Neuronal stem cell (in vitro differentiated cells): ENCODE measurements at regions not wholly inside any gene's neighbourhood (a gene's known extent, or its start where the extent isn't known, plus 50 kb on each side); places are given as distances from the start of the nearest gene placed in this dataset.

Source experiments
- DNase-seq: peaks from one replicate; pipeline ENCODE4 v3.0.0-alpha.2; 2013; ENCODE audit warnings: low spot score
- H2AFZ ChIP-seq: one replicate; pipeline ENCODE4 v1.6.1; 2013; ENCODE audit warnings: mild to moderate bottlenecking, low read length, inconsistent platforms
- H2AK5ac ChIP-seq: 2 replicates; pipeline ENCODE4 v1.6.1; 2013; ENCODE audit warnings: low read depth, mild to moderate bottlenecking, inconsistent platforms, low read length, moderate library complexity, mixed read lengths
- H2BK120ac ChIP-seq: 2 replicates; pipeline ENCODE4 v1.6.1; 2013; ENCODE audit warnings: low read depth, mild to moderate bottlenecking, inconsistent platforms, low read length, moderate library complexity, mixed read lengths
- H2BK12ac ChIP-seq: one replicate; pipeline ENCODE4 v1.6.1; 2013; ENCODE audit warnings: low read length, inconsistent platforms
- H2BK15ac ChIP-seq: 2 replicates; pipeline ENCODE4 v1.6.1; 2013; ENCODE audit warnings: mild to moderate bottlenecking, low read length, inconsistent platforms, mixed read lengths
- H2BK5ac ChIP-seq: one replicate; pipeline ENCODE4 v1.6.1; 2013; ENCODE audit warnings: inconsistent platforms, mild to moderate bottlenecking, low read length, moderate library complexity
- H3K14ac ChIP-seq: one replicate; pipeline ENCODE4 v1.6.1; 2013; ENCODE audit warnings: low read length, inconsistent platforms
- H3K18ac ChIP-seq: 2 replicates; pipeline ENCODE4 v1.6.1; 2013; ENCODE audit warnings: low read length, inconsistent platforms
- H3K23ac ChIP-seq: 2 replicates; pipeline ENCODE4 v1.6.1; 2013; ENCODE audit warnings: low read depth, mild to moderate bottlenecking, mixed read lengths, low read length, inconsistent platforms; ENCODE audit not compliant: poor library complexity
- H3K27ac ChIP-seq: replicated peaks from 3 replicates; pipeline ENCODE4 v1.5.1; 2013; ENCODE audit warnings: low read length, inconsistent platforms
- H3K27me3 ChIP-seq, 3 experiments: 2 replicates each; pipeline ENCODE4 v1.6.1; 2013; ENCODE audit warnings: low read length in 3 of 3, mild to moderate bottlenecking in 2 of 3, inconsistent platforms in 1 of 3, low read depth in 1 of 3, mixed read lengths in 1 of 3, moderate library complexity in 1 of 3; ENCODE audit not compliant: control insufficient read depth in 3 of 3, insufficient read depth in 3 of 3
- H3K36me3 ChIP-seq, 2 donors: replicated peaks in 1 of 2; 2 replicates each; pipeline ENCODE4 v1.6.1; 2013; ENCODE audit warnings: low read length in 2 of 2; ENCODE audit not compliant: control insufficient read depth in 2 of 2, insufficient read depth in 2 of 2
- H3K4ac ChIP-seq: 2 replicates; pipeline ENCODE4 v1.6.1; 2013; ENCODE audit warnings: inconsistent platforms, mild to moderate bottlenecking, low read length, moderate library complexity
- H3K4me1 ChIP-seq, 2 donors: 1 replicate in 1 of 2; 2 replicates in 1 of 2; pipeline ENCODE4 v1.6.1; 2013; ENCODE audit warnings: low read length in 2 of 2, low read depth in 1 of 2; ENCODE audit not compliant: control insufficient read depth in 2 of 2, insufficient read depth in 1 of 2
- H3K4me2 ChIP-seq: one replicate; pipeline ENCODE4 v1.6.1; 2013; ENCODE audit warnings: mild to moderate bottlenecking, low read length, inconsistent platforms; ENCODE audit not compliant: insufficient read depth, poor library complexity, severe bottlenecking
- H3K4me3 ChIP-seq, 2 donors: 2 replicates each; pipeline ENCODE4 v1.5.1; 2013; ENCODE audit warnings: low read length in 2 of 2, mild to moderate bottlenecking in 2 of 2, inconsistent platforms in 1 of 2, moderate library complexity in 1 of 2
- H3K79me1 ChIP-seq: one replicate; pipeline ENCODE4 v1.6.1; 2013; ENCODE audit warnings: low read depth, mild to moderate bottlenecking, inconsistent platforms, low read length, moderate library complexity
- H3K9ac ChIP-seq: one replicate; pipeline ENCODE4 v1.6.1; 2013; ENCODE audit warnings: mild to moderate bottlenecking, low read depth, low read length, inconsistent platforms; ENCODE audit not compliant: poor library complexity
- H3K9me3 ChIP-seq, 2 donors: replicated peaks in 1 of 2; 2 replicates each; pipeline versions ENCODE3 to v1.6.1; 2013; ENCODE audit warnings: low read length in 2 of 2, mild to moderate bottlenecking in 2 of 2, inconsistent platforms in 1 of 2, low read depth in 1 of 2, mixed read lengths in 1 of 2, moderate library complexity in 1 of 2; ENCODE audit not compliant: control insufficient read depth in 2 of 2, insufficient read depth in 1 of 2
- H4K8ac ChIP-seq: one replicate; pipeline ENCODE4 v1.6.1; 2013; ENCODE audit warnings: low read depth, mild to moderate bottlenecking, inconsistent platforms, low read length, moderate library complexity
- H4K91ac ChIP-seq: one replicate; pipeline ENCODE4 v1.6.1; 2013; ENCODE audit warnings: low read length, low read depth, mild to moderate bottlenecking, inconsistent platforms; ENCODE audit not compliant: poor library complexity
- WGBS, 2 donors: extraction: QIAGEN DNeasy Blood & Tissue Kit; methylation state at CpG; one replicate each; pipeline ENCODE4 v1.1.7; 2013; ENCODE audit warnings: missing lambda C conversion rate in 2 of 2, mixed read lengths in 1 of 2; ENCODE audit not compliant: insufficient read length in 2 of 2, insufficient replicate concordance in 1 of 2; ENCODE audit errors: extremely low coverage in 2 of 2; 5-methylcytosine and 5-hydroxymethylcytosine counted together

DNA sequence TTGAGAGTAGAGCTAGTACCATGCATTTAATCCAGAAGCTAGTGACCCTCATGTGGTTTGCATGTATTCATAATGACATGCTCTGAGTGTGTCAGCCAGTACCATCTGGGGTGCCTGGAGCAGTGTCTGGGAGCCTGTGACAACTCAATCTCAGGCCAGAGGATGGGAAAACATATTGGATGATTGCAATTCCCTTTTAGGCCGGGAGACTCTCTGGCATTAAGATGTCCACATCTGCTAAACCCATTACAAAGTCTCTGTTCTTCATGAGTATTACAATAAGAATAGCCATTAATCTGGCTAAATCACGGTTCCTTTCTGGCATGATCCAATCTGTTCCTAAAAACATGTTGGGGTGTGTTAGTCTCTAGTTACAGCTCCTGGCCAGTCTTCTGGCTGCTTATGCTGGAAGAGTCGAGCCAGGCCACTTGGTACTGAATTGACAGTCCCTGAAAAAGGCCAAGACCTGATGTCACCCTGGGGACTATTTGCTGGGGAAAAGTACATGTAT lies 475.7 kb downstream of the ENC1 start:
- DNase-seq = no peak
- no CpG with 5 or more reads among the region's 3 CpGs for whole genome bisulfite sequencing, 2 donors
- H3K4me3 ChIP-seq = no peak overlapping the region

GRCh38 chr5:74162524-74162923 lies 478.0 kb downstream of the ENC1 start:
- Histone ChIP-seq H2BK120ac (no peak overlapping the region), H3K27ac (no peak overlapping the region), H2AFZ (no peak overlapping the region), H2BK15ac (no peak overlapping the region), H3K4ac (no peak overlapping the region), H3K36me3 (no peaks in the 10 kb centered on the region), H3K14ac (no peak overlapping the region), H2BK5ac (no peak overlapping the region), H3K9me3 (peaks cover 0 to 3% of the 10 kb centered on the region in 2 donors), H2BK12ac (no peak overlapping the region), H3K4me1 (no peaks in the 10 kb centered on the region), H3K9ac (no peak overlapping the region), H3K79me1 (no peaks in the 10 kb centered on the region), H3K4me2 (no peak overlapping the region), H4K8ac (no peak overlapping the region), H2AK5ac (no peak overlapping the region), H3K23ac (no peak overlapping the region), H4K91ac (no peak overlapping the region), H3K4me3 (no peak overlapping the region), H3K27me3 (no peaks in the 10 kb centered on the region), H3K18ac (no peak overlapping the region)
- WGBS, 2 donors = no CpG with 5 or more reads among the region's 2 CpGs
- DNase-seq = no peak

More for the DNA sequence above, 475.7 kb downstream of the ENC1 start:
- H3K4me2 ChIP-seq = no peak overlapping the region
- no peak overlapping the region for H2BK120ac ChIP-seq
- H2AFZ ChIP-seq = no peak overlapping the region
- H3K9me3 ChIP-seq = peaks cover 0 to 3% of the 10 kb centered on the region in 2 donors
- no peak overlapping the region for H2BK12ac ChIP-seq
- no peak overlapping the region for H4K8ac ChIP-seq
- H3K27ac ChIP-seq = no peak overlapping the region
- H2BK5ac ChIP-seq = no peak overlapping the region
- no peak overlapping the region for H3K9ac ChIP-seq
- no peaks in the 10 kb centered on the region for H3K4me1 ChIP-seq
- H4K91ac ChIP-seq = no peak overlapping the region
- no peaks in the 10 kb centered on the region for H3K27me3 ChIP-seq
- H3K36me3 ChIP-seq = no peaks in the 10 kb centered on the region
- H3K79me1 ChIP-seq = no peaks in the 10 kb centered on the region
- H2BK15ac ChIP-seq = no peak overlapping the region
- H3K4ac ChIP-seq = no peak overlapping the region
- H2AK5ac ChIP-seq = no peak overlapping the region
- no peak overlapping the region for H3K23ac ChIP-seq
- H3K14ac ChIP-seq = no peak overlapping the region
- no peak overlapping the region for H3K18ac ChIP-seq

DNA sequence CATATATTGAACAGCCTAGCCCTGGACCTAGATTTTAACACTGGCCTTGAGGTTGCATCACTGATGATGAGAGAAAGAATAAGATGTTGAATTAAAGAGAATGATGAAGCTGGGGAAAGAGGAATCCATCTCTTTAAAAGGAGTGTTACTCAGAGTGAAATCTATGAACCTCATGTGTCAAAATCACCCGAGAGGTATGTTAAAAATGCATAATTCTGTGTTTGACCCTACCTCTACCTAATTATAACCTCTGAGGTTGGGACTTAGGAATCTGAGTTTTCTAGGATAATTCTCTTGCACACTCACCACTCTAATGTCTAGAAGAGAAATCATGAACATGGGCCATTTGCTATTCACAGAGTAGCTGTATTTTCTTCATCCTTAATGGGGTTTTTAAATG lies 479.4 kb downstream of the ENC1 start:
- no peak for DNase-seq
- no peaks in the 10 kb centered on the region for H3K4me1 ChIP-seq
- H2AFZ ChIP-seq = no peak overlapping the region
- no peak overlapping the region for H3K4me2 ChIP-seq
- H4K8ac ChIP-seq = no peak overlapping the region
- no peak overlapping the region for H4K91ac ChIP-seq
- H3K27me3 ChIP-seq = no peaks in the 10 kb centered on the region
- H3K27ac ChIP-seq = no peak overlapping the region
- no CpG with 5 or more reads among the region's 1 CpG for WGBS, 2 donors
- H3K4me3 ChIP-seq = no peak overlapping the region
- no peak overlapping the region for H2BK5ac ChIP-seq
- H3K23ac ChIP-seq = no peak overlapping the region
- no peak overlapping the region for H3K9ac ChIP-seq
- no peak overlapping the region for H3K4ac ChIP-seq
- peaks cover 0 to 3% of the 10 kb centered on the region in 2 donors for H3K9me3 ChIP-seq
- no peak overlapping the region for H3K18ac ChIP-seq
- no peaks in the 10 kb centered on the region for H3K79me1 ChIP-seq
- H2AK5ac ChIP-seq = no peak overlapping the region
- H2BK15ac ChIP-seq = no peak overlapping the region
- no peak overlapping the region for H3K14ac ChIP-seq
- H2BK12ac ChIP-seq = no peak overlapping the region
- H3K36me3 ChIP-seq = no peaks in the 10 kb centered on the region
- no peak overlapping the region for H2BK120ac ChIP-seq

DNA sequence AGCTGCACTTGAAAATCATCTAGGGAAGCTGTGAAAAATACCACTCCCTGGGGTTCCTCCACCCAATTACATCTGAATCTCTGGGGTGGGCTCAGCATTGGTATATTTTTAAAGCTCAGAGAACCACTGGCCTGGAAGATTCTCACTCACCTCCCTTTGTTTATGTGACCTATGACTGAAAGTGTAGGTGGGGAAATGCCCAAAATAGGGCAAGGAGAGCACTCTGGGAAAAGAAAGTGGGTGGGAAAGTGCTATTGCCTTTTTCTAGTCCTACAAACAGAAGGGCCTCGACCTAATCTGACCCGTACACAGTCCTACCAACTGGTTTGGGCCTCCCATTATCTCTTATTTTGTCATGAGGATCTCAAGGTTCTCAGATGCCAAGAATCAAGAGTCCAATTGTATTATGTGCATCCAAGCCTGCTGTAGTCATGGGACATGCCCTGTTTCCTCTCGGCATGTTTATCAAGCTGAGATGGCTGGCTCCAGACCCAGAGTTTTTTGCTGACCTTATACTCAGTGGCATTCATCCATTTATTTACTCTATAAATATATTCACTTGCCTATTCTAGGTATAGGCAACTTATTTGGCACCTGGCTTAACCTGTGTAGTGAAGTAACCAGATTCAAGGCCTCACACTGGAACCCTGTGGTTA lies 483.7 kb downstream of the ENC1 start:
- Histone ChIP-seq H3K27ac (no peak overlapping the region), H3K23ac (no peak overlapping the region), H2BK5ac (no peak overlapping the region), H3K36me3 (no peaks in the 10 kb centered on the region), H2BK12ac (no peak overlapping the region), H3K4me3 (no peak overlapping the region), H2BK120ac (no peak overlapping the region), H3K4ac (no peak overlapping the region), H4K91ac (no peak overlapping the region), H3K14ac (no peak overlapping the region), H3K9me3 (no peaks in the 10 kb centered on the region), H3K27me3 (no peaks in the 10 kb centered on the region), H3K4me1 (no peaks in the 10 kb centered on the region), H3K79me1 (no peaks in the 10 kb centered on the region), H2AFZ (no peak overlapping the region), H4K8ac (no peak overlapping the region), H2BK15ac (no peak overlapping the region), H2AK5ac (no peak overlapping the region), H3K4me2 (no peak overlapping the region), H3K9ac (no peak overlapping the region), H3K18ac (no peak overlapping the region)
- DNase-seq = no peak
- no CpG with 5 or more reads among the region's 3 CpGs for WGBS, 2 donors
